Stimulated activated CD8-positive, alpha-beta memory T cell treated with anti-CD3 and anti-CD28 coated beads, Interleukin-15, amount 100 ng/mL, for 4 hours (primary cell): ENCODE measurements at regions not wholly inside any gene's neighbourhood (a gene's known extent, or its start where the extent isn't known, plus 50 kb on each side); places are given as distances from the start of the nearest gene placed in this dataset.

Experiments used
- DNase-seq, 2 donors: peaks; one replicate each; pipeline ENCODE4 v3.0.0-alpha.2; 2020; ENCODE audit warnings: low read depth in 2 of 2

DNA sequence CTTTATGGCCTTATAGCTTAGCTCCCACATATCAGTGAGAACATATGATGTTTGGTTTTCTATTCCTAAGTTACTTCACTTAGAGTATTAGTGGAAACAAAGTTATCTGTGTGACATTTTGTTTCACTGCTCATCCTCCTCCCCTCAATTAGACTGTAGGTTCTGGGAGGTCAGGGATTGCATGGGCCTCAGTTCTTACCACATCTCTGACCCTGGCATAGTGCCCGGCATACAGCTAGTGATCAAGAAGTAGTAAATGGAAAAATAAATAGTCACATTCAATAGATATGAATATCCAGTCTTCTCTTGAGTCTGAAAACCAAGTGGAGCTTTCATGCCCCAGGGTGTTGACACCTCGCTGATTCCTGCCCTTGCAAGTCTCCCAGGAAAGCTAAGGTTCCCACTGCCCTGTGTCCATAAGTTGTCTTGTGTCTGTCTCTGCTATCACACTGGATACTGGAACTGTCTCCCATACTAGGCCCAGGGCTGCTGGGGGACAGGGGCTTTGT lies 249.5 kb upstream of the TSHZ3 start:
- DNase-seq, result no peak

DNA sequence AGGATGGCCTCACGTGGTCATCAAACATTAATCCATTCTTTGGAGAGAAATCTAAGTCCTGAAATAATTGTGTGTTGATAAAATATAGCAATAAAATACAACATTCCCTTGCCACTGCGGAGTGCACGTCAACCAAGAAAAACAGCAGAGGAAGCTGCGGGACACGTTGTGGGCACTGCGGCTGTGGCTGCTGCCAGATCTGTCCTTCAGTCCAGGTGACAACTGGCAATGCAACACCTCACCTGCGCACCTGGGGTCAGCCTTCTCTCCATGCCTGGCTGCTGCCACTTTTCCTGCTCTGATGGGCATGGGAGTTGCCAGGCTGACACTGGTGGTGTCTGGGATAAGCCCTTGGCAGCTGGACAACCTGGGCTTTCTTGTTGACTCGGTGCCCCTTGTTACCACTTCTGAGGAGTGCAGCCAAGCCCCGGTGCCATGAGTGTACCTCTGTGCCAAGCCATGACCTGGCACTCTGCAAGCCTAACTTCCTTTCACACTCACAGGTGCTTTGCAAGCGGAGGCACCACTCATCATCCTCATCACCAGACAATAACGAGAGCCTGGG lies 251.6 kb upstream of the TSHZ3 start:
- no peak for DNase-seq

DNA sequence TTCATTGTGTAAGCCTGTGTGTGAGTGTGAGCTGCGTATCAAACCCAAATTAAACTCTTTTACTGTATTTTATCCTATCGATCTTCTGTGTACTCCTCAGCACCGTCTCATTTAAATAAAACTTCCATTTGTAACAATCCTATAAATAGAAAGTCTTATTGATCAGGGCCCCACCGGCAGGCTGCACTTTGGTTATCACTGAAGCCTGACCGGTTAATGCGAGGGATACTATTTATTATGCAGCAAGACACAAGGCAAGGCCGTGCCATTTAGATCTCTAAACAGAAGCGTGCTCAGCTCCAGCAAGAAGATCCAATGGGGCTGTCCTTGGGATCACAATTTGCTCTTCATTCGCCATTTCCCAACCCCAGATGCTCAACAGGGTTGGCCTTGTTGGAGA lies 252.6 kb upstream of the TSHZ3 start:
- DNase-seq, result no peak

DNA sequence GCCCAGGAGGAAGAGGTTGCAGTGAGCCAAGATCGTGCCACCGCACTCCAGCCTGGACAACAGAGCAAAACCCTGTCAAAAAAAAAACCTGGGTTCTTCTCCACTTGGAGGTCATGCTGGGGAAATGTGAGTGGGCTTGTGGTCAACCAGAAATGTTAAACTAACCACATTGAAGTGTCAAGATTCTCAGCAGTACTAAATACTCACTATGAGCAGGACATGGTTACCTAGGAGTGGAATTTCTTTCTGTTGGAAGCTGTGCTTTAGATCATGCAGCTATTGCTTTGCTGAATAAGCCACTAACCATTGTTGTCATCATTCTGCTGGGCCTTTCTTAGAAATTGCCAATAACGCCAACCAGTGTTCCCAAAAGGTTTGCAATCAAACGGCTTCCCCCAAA lies 253.3 kb upstream of the TSHZ3 start:
- no peak for DNase-seq

DNA sequence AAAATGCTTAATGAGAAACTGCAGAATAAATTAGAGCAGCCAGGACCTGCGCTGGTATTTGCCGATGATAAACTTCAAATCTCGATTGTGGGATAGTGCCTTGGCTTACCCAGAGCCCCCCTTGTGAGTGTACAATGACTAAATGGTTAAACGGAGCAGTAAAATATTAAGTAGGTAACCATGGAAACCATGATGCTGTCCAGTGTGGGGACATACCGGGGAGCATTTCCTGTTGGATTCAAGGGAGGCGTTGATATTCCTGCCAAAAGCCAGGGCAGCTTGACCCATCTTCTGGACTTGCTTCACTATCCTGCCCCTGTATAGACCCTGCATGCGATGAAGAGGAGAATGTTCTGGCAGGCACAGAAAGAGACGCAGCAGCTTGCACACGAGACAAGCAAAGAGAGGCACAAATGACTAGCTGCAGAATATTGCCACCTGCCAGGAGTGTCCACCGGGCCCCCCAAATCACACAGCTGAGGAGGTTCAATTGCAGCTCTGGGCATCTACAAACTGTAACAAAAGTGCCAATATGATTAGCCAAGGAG lies 255.3 kb upstream of the TSHZ3 start:
- DNase-seq, result no peak

DNA sequence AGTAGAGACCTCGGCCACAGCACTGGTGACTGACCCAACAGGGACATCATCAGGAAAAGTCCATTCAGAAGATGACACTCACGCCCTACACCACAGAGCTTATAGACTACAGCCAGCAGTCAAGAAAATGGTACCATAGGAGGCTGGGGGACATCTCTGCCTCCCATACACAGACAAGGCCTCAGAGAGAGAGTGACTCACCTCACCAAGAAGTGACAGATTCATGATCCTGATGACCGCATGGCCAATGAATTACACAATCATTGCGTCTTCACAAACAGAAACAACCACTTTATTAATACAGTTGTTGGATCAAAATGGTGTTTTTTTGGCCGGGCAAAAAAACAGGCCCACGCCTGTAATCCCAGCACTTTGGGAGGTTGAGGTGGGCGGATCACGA lies 260.8 kb upstream of the TSHZ3 start:
- DNase-seq, result no peak

DNA sequence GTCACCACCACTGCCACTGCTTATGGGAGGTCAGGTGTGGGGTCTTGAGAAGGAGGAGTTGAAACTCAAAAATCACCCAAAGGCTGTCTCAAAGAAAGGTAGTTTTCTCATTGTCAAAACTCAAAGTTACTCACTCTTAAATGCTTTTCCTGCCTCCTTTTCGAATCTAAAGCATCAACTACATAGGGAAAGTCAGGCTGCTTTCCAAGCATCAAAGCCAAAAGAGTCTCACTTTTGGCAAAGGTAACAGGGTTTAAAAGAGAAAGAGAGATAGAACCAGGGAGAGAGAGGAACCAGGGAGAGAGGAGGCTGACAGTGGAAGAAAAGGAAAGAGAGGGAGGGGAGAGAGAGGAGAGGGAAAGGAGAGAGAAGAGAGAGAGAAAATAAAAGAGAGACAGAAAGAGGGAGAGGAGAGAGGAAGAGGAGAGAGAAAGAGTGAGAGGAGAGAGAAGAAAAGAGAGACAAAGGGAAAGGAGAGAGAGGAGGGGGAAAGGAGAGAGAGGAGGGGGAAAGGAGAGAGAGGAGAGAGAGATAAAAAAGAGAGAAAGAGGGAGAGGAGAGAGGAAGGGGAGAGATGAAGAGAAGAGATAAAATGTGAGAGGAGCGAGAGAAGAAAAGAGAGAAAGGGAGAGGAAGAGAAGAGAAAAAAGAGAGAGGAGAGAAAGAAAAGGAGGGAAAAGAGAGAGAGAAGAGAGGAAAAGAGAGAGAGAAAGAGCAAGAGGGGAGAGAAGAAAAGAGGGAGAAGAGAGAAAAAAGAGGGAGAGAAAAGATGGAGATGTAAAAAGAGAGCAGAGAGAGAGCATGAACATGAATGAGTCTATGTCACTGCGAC lies 262.0 kb upstream of the TSHZ3 start:
- DNase-seq, result no peak

DNA sequence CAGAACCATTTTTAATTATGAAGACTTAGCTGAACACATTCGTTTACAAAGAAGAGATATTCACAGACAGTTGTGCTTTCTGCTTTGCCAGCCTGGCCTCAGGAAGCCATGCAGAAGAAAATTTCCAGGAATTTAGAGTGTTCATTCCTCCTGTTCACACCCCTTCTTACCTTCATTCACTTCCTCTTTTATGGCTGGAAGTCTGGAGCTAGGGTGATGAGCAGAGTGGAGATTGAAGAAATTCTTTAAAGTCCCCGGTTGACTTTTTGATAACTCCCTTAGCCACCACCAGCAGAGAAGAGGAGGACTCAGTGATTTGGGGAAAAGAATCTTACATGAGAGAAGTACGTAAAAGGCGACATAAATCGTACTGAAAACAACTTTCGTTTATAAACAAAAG lies 263.6 kb upstream of the TSHZ3 start:
- no peak for DNase-seq

DNA sequence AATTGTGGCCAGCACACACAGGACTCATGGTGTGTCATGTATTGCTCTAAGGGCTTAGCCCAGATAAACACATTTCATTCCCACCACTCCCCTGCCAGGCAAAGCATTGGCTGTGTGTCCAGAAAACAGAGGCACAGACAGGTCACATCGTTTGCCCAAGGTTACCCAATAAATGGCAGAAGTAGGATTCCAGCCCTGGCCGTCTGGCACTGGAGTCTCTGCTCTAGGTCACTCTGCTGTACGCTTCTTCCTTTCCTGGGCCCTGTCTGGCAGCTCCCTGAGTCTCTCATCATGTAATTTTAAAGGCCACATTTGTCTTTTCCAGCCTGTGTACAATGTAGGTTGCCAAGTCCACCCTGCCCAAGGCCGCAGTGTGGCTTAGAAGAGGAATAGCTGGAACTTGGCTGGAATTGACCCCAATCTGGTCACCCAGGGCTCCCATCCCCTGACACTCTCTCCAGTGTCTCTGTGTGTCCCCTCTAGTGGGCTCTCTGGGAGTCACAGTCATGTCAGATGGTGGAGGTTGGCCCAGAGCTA lies 264.5 kb upstream of the TSHZ3 start:
- no peak for DNase-seq

DNA sequence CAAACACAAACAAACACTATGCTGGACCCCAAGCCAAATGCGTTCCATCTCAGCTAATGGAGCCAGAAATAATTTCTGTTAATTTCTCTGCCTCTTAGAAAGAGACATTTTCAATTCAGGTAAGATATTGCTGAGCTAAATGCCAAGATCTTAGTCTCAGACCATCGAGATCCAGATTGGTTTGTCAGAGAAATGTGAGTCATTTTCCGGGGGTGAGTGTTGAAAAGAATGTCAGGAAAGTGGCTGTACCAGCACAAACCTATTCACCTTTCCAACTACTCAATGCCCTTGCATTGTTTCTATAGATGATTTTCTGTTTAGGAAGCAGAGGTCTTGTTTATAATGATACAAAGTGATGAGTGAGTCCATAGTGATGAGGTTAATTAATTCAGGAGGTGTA lies 266.8 kb upstream of the TSHZ3 start:
- DNase-seq, result no peak

DNA sequence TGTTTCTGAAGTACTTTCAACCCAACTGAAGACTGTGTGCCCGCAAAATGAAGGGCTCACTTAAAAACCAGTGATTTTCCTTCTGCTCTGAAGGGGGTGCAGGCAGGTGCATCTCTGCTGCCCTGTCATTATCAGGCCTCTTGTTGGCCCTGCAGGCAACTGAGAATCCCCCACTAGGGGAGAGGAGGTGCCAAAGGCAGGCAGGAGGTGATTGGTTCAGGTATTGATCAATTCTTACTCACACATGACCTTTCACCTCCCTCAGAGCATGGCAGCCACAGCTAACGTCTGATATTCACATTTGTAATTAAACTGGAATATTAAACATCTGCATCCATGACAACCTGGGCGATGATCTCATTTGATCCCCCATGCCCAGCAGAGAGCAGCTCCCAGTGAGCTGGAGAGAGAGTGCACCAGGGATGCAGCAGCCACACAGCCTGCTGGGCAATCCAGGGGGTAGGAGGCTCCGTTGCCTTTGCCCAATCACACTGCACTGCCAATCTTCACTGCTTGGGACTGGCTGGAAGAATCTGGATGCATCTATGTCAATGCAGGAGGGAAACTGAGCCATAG lies 267.9 kb upstream of the TSHZ3 start:
- no peak for DNase-seq

DNA sequence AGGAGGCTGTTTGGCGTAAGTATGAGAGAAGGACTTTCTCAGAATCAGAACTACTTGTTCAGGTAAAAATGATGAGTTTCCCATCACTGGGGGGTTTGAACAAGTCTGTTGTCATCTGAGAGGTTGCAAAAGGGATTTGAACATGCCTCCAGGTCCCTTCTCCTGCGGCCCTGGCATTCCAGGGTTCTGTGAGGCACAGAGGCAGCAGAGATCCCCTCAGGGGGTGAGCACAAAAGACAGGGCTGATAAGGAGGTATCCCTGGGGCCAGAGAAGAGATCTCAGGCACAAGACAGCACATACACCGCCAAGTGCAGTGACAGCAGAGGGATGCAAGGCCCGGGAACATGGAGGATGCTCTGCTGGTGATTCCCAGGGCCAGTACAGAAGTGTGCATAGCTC lies 275.8 kb upstream of the TSHZ3 start:
- DNase-seq, result no peak

DNA sequence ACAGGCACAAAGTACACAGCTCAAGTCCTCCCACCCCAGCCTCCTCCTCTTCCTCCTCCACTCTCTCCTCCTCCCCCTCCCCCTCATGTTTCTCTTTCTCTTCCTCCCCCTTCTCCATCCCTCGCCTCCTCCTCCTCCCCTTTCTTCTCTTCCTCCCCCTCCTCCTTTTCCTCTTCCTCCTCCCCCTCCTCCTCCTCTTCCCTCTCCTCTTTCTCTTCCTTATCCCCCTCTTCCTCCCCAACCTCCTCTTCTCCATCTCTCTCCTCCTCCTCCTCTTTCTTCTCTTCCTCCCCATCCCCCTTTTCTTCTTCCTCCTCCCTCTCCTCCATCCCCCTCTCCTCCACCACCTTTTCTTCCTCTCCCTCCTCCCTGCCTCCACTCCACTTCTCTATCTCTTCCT lies 276.3 kb upstream of the TSHZ3 start:
- no peak for DNase-seq

DNA sequence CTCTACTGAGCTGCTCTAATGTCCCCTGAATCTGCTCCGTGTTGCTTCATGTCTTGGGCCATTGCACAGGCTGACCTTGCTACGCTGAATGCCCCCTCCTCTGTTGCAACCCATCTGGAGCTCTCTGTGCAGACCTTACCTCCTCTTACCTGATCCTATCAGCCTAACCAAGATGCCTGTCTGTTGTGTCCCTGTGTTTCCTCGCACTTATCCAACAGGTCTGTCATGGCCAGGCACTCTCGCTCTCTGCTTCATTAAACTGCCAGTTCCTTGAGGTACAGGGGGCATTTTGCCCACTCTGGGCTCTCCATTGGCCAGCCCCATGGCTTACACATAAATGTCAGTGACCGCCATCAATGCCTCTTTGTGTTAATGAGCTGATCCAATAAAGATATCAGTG lies 277.7 kb upstream of the TSHZ3 start:
- DNase-seq, result no peak

DNA sequence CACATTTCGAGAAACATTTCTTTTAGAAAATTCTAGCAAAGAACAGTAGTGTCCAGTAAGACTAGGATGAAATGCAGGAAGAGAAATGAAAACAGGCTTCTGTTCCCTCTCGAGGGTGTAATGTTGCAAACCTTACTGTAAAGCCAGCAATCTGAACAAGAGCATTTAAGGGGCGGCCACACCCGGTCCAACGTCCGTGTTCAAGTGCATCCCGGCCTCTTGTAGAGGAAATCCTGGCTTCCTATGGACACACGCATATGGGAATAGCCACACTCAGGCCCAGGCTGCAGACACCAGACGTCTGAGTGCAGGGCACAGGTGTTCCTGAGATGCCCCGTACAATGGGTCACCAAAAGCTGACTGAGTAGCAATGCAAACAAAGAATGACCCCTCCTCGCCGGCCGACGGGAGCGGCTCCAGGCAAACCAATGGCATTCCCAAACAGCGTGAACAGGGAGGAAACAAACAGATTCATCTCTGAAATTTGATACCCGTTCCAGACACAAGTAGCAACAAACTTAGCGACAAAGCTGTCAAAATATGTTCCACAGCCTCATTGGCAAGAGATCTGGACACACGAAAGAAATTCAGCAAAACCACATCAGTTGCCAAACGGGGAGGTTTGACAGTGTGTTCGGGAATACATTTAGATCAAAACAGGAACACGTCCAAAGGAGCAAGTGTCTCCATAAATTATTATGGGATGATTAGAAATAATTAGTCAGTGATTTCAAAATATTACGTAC lies 278.6 kb upstream of the TSHZ3 start:
- no peak for DNase-seq

DNA sequence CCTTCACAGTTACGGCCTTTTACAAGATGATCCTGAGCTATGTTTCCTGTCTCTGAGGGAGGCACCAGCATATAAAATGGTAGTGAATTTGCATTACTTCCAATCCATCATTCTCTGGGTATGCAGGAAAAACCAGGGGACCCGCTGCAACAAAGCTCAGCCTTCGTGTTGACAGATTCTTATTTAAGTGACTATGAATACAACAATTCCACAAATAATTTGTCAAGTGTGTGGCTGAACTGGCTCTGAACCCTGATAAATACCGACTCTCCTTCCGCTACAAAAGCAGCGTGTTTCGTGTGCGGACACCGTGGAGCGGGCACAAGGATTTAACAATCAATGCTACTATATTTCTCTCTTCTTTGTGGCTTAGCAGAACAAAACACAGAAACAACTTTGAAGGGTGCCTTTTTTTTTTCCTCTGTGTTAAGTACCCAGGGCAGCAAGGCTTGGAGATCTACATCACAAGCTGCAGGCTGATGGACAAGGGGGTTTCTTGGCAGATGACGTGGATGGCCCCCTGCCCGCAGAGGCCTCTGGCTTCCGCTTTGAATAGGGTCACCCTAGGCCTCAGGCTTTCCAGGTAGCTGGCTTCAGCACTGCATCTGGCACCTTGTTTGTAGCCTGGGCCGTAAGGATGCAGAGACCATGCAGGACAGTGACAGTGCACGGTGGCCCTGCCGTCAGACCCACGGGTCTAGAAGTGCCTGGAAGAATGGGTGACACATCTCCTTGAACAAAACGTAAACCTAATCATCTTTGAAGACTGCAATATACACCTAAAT lies 280.5 kb upstream of the TSHZ3 start:
- DNase-seq, result no peak

DNA sequence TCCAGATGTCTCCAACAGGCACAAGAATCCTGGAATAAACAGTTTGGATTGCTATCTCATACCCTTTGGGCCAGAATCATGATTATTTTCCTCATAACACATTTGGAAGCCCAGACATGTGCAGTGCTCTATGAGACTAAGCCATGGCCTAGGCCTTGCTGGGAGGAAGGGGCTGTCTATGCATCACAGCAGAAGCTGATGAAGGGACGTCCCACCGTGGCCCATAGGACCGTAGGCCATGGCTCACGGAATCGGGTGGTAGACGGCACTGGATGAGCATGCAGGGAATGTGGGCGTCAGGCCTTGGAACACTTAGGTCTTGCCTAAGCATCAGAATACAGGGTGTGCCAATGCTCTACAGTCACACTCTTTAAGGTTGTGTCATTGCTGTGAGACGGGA lies 283.8 kb upstream of the TSHZ3 start:
- DNase-seq, result no peak

DNA sequence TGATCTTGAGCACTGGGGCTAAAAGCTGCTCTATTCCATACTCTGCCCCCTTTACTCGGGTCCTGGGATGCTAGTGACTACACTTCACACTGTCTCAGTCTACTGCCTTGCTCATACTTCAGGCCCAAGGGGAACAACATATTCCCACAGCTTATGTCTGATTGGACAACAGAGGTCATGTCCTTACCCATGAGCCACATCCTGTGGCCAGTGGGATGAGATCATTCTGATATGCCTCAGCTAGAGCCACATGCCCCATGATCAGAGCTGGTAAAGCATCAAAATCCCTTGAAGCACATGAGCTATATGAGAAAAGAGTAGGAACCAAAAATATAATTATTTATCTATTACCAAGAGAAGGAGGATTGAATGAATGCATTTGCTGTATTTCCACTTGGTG lies 290.1 kb upstream of the TSHZ3 start:
- DNase-seq, result no peak

DNA sequence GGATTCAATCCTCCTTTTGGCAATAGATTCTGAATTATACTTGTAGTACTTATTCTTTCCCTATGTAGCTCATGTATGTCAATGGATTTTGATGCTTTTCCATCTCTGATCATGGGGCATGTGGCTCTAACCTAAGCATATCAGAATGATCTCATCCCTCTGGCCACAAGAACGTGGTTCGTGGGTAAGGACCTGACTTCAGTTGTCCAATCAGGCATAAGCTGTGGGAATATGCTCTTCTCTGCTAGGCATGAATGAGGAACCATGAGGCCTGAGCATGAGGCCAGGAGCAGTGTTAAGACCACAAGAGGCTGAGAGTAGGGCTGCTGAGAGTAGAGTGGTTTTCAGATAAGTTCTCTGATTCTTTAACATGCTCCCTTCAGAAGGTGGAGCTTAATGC lies 292.4 kb upstream of the TSHZ3 start:
- no peak for DNase-seq

DNA sequence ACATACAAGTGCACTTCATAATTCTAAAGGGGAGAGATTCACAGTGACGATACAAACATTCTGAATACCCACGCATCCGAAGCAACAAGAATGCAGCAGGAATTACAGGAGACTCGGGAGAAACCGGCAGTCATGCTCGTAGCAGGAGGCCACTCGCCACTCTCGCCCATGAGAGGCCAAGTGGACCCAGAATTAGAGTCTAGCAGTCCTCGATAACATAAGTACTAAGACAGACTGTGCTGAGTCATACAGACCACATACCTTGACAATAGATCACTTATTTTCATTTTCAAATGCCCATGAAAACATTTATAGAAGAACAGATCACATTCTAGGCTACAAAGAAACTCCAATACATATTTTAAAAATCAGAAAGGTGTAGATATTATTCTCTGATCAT lies 299.1 kb upstream of the TSHZ3 start:
- no peak for DNase-seq

DNA sequence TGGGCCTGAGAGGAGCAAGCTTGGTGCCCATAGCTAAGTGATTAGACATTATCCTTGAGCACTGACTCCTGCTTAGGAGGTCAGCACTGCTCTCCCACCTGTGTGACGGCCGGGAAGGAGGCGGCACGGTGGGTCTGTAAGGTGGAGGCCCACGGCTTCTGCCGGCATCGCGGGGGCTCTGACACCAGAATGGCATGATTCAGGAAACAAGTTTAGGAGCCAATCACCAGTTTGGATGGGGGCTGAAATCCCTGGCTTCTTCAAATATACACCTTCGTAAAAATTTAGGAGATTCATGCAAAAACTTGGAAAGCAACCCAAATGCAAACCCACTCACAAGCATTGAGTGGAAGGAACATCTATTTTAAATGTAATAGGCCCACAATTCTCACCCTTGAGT lies 307.3 kb upstream of the TSHZ3 start:
- DNase-seq, result no peak
